Thymus (tissue), 11 donors: ENCODE measurements at regions not wholly inside any gene's neighbourhood (a gene's known extent, or its start where the extent isn't known, plus 50 kb on each side); places are given as distances from the start of the nearest gene placed in this dataset.
A peak's percentile ranks its signal among the peaks of the same experiment; 100 is the strongest.
"Not testable (repeated sequence)": the region's sequence is repeated elsewhere in the genome, so short reads cannot be mapped to it uniquely, and the experiment has no call there.

ENCODE experiments used
- DNase-seq, 9 donors: peaks; one replicate each; pipeline ENCODE4 v3.0.0-alpha.2; 2013; ENCODE audit warnings: low spot score in 9 of 9, low read depth in 6 of 9, missing footprints in 1 of 9
- H3K27ac ChIP-seq, 2 donors: one replicate each; pipeline ENCODE4 v1.5.1; 2013; ENCODE audit warnings: control low read depth in 1 of 2, low read depth in 1 of 2, low read length in 1 of 2, mild to moderate bottlenecking in 1 of 2, moderate library complexity in 1 of 2
- H3K27me3 ChIP-seq, 2 donors: one replicate each; pipeline ENCODE4 v1.5.1; 2013; ENCODE audit warnings: low read length in 1 of 2; ENCODE audit not compliant: control insufficient read depth in 2 of 2, insufficient read depth in 1 of 2
- H3K36me3 ChIP-seq, 2 donors: one replicate each; pipeline ENCODE4 v1.5.1; 2013; ENCODE audit warnings: low read length in 1 of 2, mild to moderate bottlenecking in 1 of 2, moderate library complexity in 1 of 2; ENCODE audit not compliant: control insufficient read depth in 2 of 2, insufficient read depth in 2 of 2
- H3K4me1 ChIP-seq, 2 donors: one replicate each; pipeline ENCODE4 v1.5.1; 2013; ENCODE audit warnings: low read length in 2 of 2; ENCODE audit not compliant: control insufficient read depth in 2 of 2, insufficient read depth in 2 of 2
- H3K4me3 ChIP-seq, 2 donors: one replicate each; pipeline ENCODE4 v1.5.1; 2013; ENCODE audit warnings: low read length in 2 of 2, control low read depth in 1 of 2, mild to moderate bottlenecking in 1 of 2
- H3K9me3 ChIP-seq, 2 donors: one replicate each; pipeline ENCODE4 v1.5.1; 2013; ENCODE audit warnings: low read length in 1 of 2, mild to moderate bottlenecking in 1 of 2; ENCODE audit not compliant: control insufficient read depth in 2 of 2, insufficient read depth in 1 of 2
- WGBS: extraction: QIAGEN DNeasy Blood & Tissue Kit; methylation state at CpG from one replicate; pipeline ENCODE4 v1.1.7; 2013; 5-methylcytosine and 5-hydroxymethylcytosine counted together
- donor health status: healthy.

DNA sequence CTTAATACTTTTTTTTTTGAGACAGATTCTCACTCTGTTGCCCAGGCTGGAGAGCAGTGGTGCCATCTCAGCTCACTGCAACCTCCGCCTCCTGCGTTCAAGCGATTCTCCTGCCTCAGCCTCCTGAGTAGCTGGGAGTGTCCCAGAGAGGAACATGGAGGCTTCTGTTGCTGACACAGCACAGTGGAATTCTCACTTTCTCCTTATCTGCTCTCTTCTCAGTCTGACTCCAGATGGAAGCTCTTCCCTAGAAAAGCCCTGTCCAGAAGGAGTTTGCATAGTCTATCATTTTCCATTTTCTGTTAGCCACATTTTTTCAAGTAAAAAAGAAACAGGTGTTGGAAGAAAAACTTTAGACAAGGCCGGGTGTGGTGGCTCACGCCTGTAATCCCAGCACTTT is 98.5 kb upstream of the KIF26B start:
- H3K9me3 ChIP-seq, H3K27ac ChIP-seq, DNase-seq, H3K27me3 ChIP-seq, H3K36me3 ChIP-seq, H3K4me3 ChIP-seq: not testable (repeated sequence)
- H3K4me1 ChIP-seq: peaks cover 0 to 10% of the 10 kb centered on the region in 2 donors
- WGBS: 97% methylated on average over 5 of the region's 5 CpGs

DNA sequence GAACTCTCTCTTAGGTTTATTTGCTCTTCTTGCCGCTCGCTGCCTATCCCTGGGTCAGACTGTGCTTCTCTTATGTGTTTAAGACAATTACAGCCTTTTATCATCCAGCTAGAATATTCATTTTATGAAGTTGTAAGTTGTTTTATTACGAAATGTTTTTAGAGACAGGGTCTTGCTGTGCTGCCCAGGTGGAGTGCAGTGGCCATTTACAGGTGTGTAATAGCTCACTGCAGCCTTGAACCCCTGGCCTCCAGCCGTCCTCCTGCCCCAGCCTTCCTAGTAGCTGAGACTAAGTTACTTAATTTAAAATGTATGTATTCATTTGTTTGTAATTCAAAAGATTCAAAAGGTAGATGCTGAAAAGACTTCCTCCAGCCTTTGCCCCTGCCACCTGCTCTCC is 99.0 kb upstream of the KIF26B start:
- H3K27me3 ChIP-seq: no peaks in the 10 kb centered on the region
- 73% methylated on average over 4 of the region's 4 CpGs for WGBS
- peaks cover 0 to 10% of the 10 kb centered on the region in 2 donors for H3K4me1 ChIP-seq
- no peak overlapping the region for H3K4me3 ChIP-seq
- no peaks in the 10 kb centered on the region for H3K9me3 ChIP-seq
- H3K36me3 ChIP-seq: no peaks in the 10 kb centered on the region
- DNase-seq: no peak
- H3K27ac ChIP-seq: no peak overlapping the region

DNA sequence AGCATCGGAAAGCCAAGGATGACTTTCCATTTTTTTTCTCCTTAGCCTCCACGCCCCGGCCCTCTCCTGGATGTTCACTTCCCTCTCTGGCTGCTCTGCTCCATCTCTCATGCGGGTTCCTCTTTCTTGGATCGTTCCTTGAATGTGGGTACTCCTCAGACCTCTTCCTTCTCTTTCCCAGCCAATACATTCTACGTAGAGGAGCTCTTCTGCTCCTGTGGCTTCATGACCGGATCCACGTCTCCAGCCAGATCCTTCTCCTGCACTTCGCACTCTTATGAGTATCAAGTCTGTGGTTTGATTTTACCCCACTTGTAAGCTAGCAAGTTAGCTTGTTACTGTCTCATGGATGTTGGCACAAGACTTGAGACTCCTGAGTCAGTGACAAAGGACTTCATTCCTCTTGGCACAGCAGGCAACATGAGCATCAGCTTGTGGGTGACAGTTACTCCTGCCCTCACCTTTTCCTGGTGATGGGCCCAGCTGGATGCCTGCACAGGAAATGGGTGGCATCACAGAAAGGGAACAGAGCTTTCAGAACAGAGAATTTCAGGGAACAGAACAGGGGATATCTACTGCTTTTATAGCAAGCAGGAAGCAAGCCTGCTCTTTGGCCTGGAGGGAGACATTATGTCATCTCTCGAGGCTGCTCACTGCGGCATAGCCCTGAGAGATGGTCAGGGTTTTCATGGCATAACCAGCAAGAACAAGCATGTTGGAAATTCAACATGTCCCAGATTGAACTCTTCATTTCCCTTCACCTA is 100.1 kb upstream of the KIF26B start:
- Histone ChIP-seq H3K4me3 (no peak overlapping the region), H3K36me3 (no peaks in the 10 kb centered on the region), H3K27me3 (no peaks in the 10 kb centered on the region), H3K4me1 (peaks cover 0 to 10% of the 10 kb centered on the region in 2 donors), H3K9me3 (no peaks in the 10 kb centered on the region), H3K27ac (no peak overlapping the region)
- DNase-seq: no peak
- 93% methylated on average over 11 of the region's 11 CpGs for WGBS

- Histone ChIP-seq H3K27me3 (no peaks in the 10 kb centered on the region), H3K4me1 (peaks cover 0 to 10% of the 10 kb centered on the region in 2 donors), H3K36me3 (no peaks in the 10 kb centered on the region), H3K27ac (no peak overlapping the region), H3K9me3 (no peaks in the 10 kb centered on the region), H3K4me3 (no peak overlapping the region)
- WGBS: 85% methylated on average over 7 of the region's 7 CpGs
- DNase-seq: no peak
Observed at GRCh38 chr1:245054105-245054504, 100.7 kb upstream of the KIF26B start.

DNA sequence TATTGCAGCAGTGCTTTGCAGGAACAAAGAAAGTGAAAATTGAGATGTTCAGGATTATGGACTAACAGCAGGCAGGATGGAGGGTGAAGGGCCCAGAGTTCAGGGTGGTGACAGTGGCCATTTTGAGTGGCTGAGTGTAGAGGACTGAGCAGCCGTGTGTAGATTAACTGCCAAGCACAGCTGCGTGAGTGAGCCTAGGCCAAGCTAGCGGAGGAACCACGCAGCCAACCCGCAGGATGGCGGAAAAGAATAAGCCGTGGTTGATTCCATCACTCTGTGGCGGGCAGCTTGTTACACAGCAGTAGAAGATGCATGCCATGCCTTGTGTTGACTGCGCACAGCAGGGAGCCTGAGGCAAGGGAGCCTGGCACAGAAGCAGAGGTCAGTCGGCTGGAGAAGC is 102.5 kb upstream of the KIF26B start:
- DNase-seq: no peak
- Histone ChIP-seq H3K36me3 (no peaks in the 10 kb centered on the region), H3K27me3 (no peaks in the 10 kb centered on the region), H3K9me3 (no peaks in the 10 kb centered on the region), H3K4me3 (no peak overlapping the region), H3K4me1 (peaks cover 0 to 10% of the 10 kb centered on the region in 2 donors), H3K27ac (no peak overlapping the region)
- WGBS: 94% methylated on average over 10 of the region's 10 CpGs

DNA sequence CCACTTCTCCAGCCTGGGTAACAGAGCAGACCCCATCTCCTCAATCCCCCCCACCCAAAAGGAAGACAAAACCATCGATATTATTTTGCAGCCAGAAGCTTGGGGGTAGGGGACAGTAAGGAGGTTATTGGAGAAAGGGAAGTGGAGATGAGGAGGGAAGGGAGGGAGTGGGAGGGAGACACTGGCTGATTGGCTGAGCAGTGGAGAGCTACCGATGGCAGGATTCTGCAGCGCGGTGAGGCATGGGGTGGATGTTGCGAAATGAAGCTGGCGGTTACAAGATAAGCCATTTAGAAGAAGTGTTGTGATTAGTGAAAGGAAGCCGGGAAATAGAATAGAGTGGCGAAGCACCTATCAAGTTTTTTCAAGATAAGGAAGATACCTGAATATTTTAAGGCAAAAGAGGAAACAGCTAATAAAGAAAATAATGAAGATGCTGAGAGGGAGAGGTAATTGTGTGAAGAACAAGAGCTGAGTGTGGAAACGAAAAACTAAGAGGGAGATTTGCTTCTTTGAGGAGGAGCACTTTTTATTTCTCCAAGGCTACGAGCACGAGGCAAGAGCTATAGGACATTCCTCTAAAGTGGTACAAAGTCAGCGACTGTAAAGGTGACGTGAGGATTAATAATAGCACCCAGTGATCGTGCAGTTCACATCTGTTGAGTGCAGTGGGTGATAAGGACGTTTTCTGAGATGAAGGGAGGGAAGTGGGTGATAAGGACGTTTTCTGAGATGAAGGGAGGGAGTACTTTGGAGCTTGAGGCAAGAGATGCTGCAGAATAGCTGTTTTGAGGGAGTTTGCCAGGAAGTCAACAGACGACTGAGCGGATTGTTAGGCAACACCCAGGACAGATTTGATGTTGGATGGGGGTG is 103.2 kb upstream of the KIF26B start:
- H3K27ac ChIP-seq: no peak overlapping the region
- H3K4me3 ChIP-seq: no peak overlapping the region
- H3K27me3 ChIP-seq: no peaks in the 10 kb centered on the region
- 22% methylated on average over 18 of the region's 18 CpGs for WGBS
- no peaks in the 10 kb centered on the region for H3K36me3 ChIP-seq
- peak in 3 of 9 donors; percentile 8 to 45 (median 13) for DNase-seq
- H3K9me3 ChIP-seq: no peaks in the 10 kb centered on the region
- peaks cover 0 to 10% of the 10 kb centered on the region in 2 donors for H3K4me1 ChIP-seq

- no peaks in the 10 kb centered on the region for H3K9me3 ChIP-seq
- no peak overlapping the region for H3K27ac ChIP-seq
- no peaks in the 10 kb centered on the region for H3K27me3 ChIP-seq
- no peaks in the 10 kb centered on the region for H3K36me3 ChIP-seq
- H3K4me3 ChIP-seq: no peak overlapping the region
- peaks cover 0 to 1% of the 10 kb centered on the region in 2 donors for H3K4me1 ChIP-seq
- 98% methylated on average over 11 of the region's 11 CpGs for WGBS
- DNase-seq: no peak
Observed at GRCh38 chr1:245046769-245047168, 108.0 kb upstream of the KIF26B start.

DNA sequence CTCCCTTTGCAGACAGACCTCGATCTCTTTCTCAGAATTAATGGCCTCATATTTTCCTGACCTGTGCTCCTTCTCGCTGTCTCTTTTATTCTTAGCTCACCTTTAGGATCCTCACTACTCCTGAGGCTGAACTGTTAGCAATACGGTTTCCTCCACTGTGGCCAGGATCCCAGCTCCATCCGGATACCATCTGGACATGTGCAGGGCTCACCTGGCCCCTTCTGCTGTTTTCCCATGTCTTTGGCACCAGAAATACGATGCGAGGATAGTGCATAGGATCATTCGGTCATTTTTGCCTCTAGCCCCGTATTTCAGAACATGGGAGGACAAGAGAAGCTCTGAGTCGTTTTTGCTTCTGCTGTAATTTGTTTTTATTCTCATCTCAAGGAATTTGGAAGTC is 108.5 kb upstream of the KIF26B start:
- no peaks in the 10 kb centered on the region for H3K27me3 ChIP-seq
- 96% methylated on average over 9 of the region's 9 CpGs for WGBS

More for the DNA sequence above, 108.5 kb upstream of the KIF26B start:
- DNase-seq: no peak
- no peaks in the 10 kb centered on the region for H3K4me1 ChIP-seq
- H3K9me3 ChIP-seq: no peaks in the 10 kb centered on the region
- H3K4me3 ChIP-seq: no peak overlapping the region
- H3K36me3 ChIP-seq: no peaks in the 10 kb centered on the region
- H3K27ac ChIP-seq: no peak overlapping the region
